HG03045 (cell line): ENCODE measurements at regions not wholly inside any gene's neighbourhood (a gene's known extent, or its start where the extent isn't known, plus 50 kb on each side); places are given as distances from the start of the nearest gene placed in this dataset.

ENCODE experiments used
- ATAC-seq: cut with Tn5 transposase; IDR thresholded peaks from one replicate; pipeline ENCODE4 v1.9.1; 2021; ENCODE audit warnings: mild to moderate bottlenecking, moderate library complexity; ENCODE audit not compliant: unreplicated experiment

DNA sequence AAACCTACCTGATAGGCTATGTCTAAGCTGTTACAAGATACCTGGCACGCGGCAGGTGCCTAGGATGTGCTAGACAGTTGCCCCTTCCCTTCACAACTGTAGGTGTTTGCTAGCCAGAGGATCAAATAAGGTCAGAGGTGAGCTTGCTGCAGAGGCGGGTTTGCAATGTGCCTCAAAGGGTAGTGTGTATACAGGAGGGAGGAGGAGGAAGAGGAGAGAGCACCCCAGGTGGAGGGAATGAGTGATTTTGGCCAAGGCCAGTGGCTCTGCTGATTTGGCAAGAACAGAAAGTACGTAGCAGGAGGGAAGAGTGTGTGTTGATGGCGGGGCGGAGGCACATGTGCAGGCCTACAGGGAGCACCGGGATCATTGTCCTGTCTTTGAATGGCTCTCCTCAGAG, 236.5 kb downstream of the HAUS1 start:
- ATAC-seq: no peak

DNA sequence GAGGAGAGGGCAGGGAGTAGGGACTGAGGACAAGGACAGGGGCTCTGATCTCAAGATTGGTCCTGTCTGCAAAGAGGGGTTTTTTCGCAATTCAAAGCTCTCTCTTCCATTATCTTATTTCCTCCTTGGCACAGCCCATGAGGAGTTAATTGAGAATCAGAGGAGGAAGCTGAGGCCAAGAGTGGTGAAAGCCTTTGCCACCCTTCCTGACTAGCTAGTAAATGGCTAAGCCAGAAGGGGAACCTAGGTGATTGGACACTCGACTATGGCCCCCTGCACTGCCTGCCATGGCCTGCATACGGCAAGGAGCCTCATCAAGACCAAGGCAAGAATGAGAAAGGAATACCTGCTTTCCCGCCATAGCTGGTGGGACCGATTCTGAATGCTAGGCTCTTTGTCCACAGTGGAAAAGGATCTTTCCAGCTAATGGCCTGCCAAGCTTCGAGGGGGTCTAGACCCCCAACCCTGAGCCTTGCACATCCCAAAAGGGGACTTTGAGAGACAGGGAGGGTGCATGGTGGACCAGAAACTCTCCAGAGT, 237.9 kb downstream of the HAUS1 start:
- ATAC-seq: no peak

DNA sequence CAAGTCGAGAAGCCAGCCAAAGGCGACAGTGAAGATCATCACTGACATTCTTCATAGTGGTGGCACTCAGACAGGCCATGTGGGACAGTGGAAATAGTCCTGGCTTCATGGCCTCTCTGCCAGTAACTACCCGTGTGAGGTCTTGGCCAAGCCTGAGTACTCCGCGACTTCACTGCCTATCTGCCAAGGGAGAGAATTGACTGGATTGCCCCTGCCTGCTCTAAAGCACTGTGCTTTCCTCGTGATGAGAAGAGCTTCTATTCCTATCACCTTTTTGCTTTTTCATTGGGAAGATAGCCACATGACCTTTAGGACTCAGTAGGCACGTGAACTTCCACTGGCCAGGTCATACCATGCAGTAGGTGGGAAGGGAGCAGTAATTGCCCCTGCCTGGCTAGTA, 239.3 kb downstream of the HAUS1 start:
- ATAC-seq: no peak

DNA sequence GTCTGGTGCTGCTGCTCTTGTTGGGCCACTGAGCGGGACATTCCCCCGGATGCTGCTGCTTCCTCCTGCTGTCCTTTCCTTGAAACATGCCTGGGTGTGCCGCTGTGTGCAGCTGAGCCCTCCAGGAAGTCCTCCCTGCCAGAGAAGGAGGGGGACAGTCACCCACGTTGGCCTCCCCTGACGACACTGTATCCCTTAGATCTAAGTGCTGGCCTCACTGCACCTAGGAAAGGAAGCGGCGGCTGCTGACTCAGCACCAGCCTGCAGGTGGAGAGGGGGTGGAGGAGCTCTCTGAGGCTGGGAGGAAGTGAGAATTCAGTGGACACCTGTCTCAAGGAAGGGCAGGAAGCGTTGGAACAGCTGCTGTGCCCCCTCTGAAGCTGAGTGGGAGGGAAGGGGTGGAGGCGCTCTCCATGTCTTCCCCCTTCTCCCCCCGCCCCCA, 239.8 kb downstream of the HAUS1 start:
- peak; percentile 70 for ATAC-seq

DNA sequence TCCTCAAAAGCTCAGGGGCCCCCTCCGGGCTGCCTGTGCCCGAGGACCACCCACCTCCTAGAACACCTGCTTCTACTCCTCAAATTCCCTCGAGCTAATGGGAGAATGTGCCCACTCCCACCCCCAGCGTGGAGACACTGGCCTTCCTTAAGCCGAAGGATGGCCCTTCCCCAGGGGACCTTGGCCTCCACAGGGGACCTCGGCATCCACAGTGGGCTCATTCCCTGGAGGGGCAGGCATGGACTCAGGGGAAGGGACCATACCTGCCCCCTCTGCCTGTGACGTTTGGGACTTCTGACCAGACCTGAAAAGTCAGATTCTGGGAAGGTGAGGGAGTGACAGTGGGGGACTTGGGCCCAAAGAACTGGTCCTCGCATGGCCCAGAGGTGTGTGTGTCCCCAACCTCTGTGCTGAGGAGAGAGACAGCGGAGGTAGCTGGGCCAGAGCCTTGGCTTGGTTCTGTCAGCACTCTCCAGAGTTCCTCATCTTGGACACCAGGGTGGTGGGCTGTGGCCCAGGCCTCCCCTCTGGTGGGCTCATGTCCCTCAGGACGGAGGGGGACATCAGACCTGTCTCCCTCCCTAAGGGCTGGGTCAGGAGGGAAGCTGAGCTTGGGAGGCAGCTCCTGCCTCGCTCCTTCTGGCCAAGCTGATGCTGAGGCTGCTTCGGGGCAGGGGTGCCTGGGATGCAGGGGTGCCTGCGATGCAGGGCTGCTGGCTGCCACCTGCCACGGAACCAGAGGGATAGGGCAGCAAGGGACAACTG, 240.4 kb downstream of the HAUS1 start:
- no peak for ATAC-seq

DNA sequence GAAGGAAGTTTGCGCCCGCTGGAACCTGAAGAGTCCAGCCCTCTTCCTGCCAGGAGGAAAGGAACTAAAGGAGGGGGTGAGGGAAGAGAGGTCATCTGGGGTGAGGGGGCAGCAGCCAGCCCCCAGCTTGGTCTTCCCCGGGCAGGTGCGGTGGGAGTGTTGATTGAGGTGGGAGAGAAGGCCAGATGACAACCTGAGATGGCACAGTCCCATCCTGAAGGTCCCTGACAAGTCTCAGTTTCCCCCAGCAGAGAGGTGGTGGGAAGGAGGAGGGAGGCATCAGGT, 240.9 kb downstream of the HAUS1 start:
- ATAC-seq: no peak

DNA sequence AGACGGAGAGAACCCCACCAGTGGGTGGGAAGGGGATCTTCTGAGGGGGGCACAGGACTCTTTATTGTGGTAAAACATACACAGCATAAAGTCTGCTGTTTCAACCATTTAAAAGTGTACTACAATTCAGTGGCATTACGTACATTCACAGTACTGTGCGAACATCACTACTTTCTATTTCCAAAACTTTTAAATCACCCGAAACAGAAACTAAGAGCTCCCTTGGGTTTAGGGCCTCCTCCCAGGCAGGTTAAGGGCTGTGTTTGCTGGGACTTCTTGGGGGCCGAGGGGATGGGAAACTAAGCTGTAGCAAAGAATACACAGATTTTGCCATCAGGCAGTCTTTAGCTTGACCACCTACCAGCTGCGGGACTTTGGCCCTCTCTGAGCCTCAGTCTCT, 242.0 kb downstream of the HAUS1 start:
- no peak for ATAC-seq

DNA sequence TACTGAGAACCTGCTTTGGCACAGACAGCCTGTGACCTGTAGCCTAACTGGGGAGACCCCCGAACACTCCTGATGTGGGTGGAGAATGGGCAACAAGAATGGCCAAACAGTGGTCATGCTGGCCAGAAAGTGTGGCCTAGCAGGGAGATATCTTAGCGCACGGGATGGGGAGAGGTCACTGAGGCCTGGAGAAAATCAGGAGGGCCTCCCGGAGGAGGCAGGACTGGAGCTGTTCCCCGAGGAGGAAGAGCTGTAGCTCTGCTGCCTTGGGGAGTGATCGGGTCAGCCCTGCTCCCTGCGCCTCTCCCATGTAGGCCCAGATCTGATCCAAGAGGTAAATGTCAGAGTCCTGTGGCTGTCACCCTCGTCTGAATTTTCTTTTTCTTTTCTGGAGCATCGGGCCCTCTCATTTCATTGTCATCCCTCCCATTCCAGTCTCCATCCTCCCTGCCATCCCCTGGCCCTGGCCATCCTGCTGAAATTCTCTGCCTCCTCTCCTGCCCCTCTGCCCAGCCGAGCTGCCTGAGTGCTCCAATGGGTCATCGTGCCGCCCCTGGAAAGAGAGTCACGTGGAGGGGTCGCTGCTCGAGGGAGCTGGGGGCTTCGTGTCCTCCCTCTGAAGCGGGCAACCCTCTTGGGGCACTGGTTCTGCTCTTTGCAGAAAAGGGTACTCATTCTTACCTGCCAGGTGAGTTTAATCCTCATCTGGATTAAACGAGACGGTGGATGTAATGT, 242.9 kb downstream of the HAUS1 start:
- ATAC-seq: no peak

DNA sequence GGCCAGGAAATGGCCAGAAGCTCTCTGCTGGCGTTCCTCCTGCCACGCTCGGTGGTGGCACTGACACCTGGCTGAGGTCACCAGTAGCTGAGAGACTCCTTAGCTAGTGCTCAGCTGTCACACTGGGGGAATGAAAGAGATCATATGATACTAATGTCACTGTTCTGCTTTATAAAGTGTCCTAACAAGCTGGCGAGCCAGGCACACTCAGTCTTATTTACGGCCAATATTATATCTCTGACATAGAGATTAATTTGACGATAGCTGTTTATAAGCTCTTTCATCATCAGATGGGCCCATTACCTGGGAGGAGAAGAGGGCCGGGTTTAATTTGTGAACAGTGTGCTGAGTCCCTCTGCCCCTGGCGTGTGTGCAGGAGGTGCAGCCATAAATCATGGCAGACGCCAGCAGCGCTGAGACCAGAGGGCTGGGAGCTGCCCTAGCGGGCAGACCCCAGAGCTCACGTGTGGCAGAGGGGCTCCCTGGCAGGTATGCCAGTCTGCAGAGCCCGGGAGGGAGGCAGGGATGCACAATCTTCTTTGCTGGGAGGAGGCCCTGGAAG, 246.5 kb downstream of the HAUS1 start:
- ATAC-seq: no peak

DNA sequence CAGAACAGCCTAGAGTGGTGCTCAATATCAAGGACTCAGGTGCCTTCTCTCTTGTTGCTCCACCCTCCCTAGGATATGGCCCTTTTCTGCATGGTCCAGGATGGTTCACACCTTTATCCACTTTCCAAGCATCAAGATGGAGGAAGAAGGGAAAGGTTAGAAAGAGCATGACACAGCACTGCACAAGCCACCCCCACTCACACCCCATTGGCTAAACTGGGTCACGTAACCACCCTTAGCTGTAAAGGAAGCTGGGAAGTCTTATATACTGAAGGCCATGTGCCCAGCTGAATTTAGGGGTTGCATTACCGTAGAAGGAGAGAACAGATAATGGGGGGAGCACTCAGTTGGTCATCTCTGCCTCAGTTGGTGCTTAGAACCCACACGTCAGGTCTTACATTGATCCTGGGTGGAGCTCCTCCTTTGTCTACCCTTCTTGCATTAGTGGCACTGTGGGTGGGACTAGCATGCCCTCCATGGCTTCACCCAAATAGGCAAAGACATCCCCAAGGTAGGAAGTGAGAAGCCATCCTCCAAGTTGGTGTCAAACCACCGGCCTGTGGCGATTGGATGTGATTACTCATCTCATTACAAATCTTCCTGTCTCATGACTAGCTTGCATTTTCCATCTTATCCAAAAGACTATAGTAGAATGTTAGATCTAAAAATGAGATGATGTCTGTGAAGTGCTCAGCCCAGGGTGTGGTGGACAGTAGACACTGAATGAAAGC, 248.5 kb downstream of the HAUS1 start:
- ATAC-seq: no peak

DNA sequence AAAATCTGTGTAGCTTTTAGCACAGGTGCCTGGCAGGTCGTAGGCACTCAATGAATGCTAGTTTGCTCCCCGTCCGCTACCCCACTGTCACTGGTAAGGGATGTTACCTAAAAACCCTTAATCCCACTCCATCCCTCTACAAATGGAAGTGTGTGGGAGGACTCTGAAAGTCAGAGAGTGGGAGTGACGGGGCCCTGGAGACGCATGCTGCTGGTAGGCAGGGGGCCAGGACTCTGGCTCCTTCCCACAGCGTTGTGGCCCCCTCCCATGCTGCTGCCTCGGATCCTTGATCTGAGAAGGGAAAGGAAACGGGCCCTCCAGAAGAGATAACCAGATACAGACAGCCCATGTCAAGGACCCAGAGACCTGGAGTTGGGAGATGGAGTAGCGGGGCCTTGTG, 249.3 kb downstream of the HAUS1 start:
- no peak for ATAC-seq

DNA sequence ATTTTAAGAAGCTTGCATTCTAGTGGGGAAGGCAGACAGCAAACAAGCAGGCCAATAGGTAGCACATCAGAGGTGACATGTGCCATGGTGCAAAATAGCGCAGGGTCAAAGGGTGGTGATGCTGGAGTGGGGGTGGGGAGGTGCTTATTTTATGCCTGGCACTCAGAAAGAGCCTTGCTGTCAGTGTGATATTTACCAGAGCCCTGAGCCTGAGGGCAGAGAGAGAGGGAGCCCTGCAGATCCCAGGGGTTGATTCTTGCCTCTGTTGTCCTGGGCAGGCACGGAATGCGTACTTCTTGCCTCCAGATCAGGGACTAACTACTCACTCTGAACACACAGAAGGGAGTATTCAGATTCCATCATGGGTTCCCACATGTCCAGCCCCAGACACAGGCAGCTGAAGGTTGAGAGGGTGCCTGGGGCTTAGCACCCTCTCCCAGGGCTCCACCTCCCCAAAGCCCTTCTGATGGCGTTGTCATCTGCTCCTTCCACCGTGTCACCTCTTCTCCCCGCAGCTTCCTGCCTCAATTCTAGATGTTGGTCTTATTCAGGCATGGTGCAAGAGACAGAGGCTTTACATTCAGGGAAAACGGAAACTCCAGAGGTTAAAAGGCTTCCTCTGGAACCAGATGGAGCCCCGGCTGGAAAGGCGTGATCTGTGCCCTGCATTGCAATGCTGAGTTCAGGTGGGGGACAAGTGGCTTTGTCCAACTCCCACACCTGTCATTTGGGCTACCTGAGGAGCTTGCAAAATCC, 252.3 kb downstream of the HAUS1 start:
- ATAC-seq: no peak

DNA sequence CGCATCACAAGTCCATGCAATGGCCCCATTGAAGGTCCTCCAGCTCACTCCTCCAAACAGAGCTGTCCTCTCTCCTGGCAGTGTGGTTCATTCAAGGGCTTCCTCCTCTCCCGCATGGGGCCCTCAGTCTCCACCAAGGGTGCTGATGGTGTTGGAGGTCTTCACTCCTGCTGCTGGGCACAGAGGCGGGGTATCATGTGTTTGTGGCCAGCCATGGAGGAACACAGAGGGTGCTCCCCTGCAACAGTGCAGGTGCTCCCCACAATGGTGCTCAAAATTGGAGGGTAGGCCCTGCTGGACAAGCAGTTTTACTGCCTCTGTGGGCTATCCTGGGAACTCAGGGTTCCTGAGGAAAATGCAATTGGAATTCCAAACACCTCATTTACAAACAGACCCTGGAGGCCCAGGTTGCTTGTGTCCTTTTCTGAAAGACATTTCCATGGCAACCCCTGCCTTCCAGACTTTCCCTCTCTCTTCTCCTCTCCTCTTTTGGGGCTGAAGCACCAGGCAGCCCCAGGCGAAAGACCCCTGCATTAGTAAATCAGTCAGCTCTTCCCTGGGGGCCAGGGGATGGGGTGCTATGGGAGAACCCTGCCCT, 256.0 kb downstream of the HAUS1 start:
- no peak for ATAC-seq

DNA sequence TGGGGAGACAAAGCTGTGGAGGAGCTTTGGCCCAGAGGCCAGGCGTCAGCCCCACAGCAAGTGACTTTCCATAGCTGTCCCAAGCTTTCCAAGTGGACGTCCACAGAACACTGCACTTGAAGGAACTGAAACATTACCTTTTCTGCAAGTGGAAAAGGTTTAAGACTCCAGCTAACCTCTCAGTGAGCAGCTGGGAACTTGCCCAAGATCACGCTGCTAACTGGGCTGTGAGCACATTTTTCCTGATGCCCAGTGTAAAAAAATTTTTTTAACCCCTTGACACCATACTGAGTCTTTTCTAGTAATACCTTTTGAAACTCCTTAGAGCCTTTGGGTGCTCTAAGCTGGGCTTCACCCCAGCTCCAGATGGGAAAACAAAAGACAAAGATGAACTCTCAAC, 256.7 kb downstream of the HAUS1 start:
- no peak for ATAC-seq

DNA sequence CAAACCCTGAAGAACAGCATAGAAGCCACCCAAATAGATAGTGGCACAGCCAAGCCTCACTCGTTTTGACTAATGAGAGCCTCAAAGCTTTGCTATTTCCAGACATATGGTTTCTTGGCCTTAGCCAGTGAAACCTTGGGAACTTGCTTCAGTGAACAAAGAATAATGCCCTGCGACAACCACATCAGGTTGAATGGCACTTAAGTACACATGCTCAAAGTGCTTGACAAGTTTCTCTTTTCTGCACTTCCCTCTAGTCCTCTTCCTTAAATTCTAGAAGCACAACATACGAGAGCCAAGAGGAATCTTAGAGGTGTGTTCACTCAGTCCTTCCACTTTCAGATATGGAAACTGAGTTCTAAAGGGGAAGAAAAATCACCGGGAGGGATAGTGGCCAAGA, 258.3 kb downstream of the HAUS1 start:
- no peak for ATAC-seq

DNA sequence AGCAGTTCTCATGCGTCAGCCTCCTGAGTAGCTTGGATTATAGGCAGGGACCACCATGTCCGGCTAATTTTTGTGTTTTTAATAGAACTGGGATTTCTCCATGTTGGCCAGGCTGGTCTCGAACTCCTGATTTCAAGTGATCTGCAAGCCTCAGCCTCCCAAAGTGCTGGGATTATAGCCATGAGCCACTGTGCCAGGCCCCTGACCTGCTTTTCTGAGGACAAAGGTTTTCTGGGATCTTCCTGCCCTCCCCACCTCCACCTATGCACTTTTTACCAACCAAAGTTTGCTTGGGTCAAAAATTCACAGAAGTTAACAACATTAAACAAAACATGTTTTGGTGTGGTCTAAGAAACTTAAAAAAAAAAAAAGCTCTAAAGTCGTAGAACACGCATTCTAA, 259.9 kb downstream of the HAUS1 start:
- no peak for ATAC-seq

DNA sequence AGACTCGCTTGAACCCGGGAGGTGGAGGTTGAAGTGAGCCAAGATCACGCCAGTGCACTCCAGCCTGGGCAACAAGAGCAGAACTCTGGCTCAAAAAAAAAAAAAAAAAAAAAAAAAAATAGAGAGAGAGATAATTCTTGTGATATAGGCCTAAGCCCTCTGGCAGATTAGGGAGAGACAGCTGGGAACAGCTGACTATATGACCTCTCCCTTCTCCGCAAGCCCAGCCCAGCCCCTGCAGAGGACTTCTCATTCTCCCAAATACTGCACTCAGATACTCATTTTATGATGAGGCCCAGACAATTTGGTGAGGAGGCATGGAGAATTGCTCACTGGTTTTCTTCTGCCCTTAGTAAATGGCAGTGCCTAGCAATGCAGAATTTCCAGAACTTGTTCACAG, 262.0 kb downstream of the HAUS1 start:
- no peak for ATAC-seq

DNA sequence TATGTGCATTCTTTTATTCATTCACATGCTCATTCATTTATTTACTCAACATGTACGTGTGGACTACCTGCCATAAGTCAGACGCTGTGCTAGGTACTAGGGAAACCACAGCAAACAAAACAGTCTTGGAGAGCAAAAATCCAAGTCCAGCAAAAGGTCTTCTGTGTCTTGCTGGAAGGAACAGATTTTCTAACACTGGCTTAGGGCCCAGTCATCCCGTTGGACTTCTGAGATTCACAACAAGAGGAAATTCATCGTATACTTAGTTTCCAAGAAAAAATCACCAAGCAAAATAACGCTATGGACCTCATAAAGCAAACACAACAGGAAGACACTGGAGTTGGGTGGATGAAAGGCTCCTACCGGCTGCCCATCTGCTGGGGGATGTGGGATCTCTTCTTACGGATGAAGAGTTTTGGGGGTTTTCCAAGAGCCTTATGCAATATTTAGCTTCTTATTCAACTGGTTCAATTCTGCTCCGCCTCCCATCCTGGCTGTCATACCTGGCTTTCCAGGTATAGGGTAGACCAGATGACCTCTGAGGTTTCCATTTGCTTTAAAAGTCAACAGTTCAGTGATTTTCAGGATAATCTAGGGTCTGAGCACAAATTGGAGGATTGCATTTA, 262.7 kb downstream of the HAUS1 start:
- no peak for ATAC-seq

DNA sequence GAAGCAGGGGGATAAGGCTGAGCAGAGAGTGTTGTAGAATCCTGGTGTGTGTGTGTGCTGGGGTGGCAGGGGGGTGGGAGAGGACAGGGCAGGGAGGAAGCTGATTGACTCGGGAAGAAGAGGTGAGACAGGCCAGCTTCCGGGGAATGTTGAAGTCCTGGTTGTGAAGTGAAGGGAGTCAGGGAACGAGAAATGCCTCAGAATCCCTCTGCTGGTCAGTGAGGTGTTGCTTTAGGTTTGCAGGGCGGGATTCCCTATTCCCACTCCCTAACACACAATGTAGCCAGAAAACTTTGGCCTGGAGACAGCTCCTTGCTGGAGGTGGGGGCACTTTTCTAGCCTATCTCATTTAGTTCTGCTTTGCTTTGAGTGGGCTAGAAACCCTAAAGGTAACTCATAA, 265.1 kb downstream of the HAUS1 start:
- ATAC-seq: no peak

DNA sequence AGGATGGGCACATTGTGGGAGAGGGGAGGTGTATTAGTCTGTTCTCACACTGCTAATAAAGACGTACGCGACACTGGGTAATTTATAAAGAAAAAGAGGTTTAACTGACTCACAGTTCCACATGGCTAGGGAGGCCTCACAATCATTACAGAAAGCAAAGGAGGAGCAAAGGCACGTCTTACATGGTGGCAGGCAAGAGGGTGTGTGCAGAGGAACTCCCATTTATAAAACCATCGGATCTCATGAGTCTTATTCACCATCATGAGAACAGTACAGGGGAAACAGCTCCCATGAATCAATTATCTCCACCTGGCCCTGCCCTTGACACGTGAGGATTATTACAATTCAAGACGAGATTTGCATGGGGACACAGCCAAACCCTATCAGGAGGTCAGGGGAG, 266.7 kb downstream of the HAUS1 start:
- no peak for ATAC-seq
